GM18870 (cell line): ENCODE measurements at regions not wholly inside any gene's neighbourhood (a gene's known extent, or its start where the extent isn't known, plus 50 kb on each side); places are given as distances from the start of the nearest gene placed in this dataset.
A peak's percentile ranks its signal among the peaks of the same experiment; 100 is the strongest.
"Not testable (repeated sequence)": the region's sequence is repeated elsewhere in the genome, so short reads cannot be mapped to it uniquely, and the experiment has no call there.

ENCODE experiments used
- ATAC-seq: cut with Tn5 transposase; IDR thresholded peaks from one replicate; pipeline ENCODE4 v1.9.1; 2021; ENCODE audit warnings: moderate library complexity; ENCODE audit not compliant: unreplicated experiment

DNA sequence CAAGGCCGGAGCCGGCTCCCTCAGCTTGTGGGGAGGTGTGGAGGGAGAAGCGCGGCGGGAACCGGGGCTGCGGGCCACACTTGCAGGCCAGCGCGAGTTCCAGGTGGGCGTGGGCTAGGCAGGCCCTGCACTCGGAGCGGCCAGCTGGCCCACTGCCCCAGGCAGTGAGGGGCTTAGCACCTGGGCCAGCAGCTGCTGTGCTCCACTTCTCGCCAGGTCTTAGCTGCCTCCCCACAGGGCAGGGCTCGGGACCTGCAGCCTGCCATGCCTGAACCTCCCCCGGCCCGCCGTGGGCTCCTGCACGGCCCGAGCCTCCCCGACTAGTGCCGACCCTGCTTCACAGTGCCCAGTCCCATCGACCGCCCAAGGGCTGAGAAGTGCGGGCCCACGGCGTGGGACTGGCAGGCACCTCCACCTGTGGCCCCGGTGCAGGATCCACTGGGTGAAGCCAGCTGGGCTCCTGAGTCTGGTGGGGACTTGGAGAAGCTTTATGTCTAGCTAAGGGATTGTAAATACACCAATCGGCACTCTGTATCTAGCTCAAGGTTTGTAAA is 131.8 kb downstream of the KDR start:
- not testable (repeated sequence) for ATAC-seq

DNA sequence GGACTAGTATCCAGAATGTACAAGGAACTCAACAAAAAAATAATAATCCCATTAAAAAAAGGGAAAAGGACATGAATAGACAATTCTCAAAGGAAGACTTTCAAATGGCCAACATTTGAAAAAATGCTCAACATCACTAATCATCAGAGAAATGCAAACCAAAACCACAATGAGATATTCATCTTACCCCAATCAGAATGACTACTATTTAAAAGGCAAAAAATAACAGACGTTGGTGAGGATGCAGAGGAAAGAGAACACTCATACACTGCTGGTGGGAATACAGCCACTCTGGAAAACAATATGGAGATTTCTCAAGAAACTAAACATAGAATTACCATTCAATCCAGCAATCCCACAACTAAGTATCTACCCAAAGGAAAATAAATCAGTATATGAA is 133.1 kb downstream of the KDR start:
- ATAC-seq, result no peak

DNA sequence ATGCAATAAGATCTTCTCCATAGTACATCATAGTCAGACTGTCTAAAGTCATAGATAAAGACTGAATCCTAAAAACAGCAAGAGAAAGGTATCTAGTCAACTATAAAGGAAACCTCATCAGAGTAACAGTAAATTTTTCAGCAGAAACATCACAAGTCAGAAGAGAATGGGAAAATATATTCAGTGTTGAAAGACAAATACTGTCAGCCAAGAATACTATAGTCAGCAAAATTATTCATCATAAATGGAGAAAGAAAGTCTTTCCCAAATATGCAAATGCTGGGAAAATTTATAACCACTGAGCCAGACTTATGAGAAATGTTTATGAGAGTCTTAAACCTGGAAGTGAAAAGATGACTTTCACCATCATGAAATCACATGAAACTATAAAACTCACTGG is 136.7 kb downstream of the KDR start:
- no peak for ATAC-seq

DNA sequence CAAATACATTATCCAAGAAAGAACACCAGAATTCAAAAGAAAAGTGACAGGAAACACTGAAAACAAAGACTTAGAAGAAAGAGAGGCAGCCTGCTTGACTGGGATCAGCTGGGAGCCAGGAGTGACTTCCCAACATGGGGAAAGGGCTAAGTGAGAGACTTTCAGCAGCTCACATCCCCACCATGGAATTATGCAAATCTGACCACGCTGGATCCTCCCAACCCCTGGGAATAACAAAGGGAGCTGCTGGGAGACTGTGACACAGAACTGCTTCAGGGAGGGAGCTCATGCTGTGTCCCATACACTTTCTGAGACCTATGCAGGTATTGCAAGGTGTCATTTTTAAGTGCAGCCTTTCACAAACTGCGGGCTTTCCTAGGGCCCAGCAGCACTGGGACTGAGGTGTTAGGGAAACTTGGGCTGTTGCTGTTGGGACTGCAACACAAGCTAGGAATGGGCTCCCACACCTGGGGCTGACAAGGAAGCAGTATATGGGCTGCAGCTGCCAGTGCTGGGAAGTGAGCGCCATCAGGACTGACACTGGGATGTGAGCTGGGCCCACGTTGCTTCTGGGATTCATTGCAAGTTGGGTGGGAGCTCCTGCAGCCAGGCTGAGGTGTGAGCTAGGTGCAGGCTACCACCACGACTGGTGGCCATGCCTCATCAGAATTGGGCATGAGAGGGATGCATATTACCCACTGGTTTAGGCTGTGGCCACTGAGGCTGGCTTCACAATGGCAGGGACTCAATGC is 139.1 kb downstream of the KDR start:
- no peak for ATAC-seq

DNA sequence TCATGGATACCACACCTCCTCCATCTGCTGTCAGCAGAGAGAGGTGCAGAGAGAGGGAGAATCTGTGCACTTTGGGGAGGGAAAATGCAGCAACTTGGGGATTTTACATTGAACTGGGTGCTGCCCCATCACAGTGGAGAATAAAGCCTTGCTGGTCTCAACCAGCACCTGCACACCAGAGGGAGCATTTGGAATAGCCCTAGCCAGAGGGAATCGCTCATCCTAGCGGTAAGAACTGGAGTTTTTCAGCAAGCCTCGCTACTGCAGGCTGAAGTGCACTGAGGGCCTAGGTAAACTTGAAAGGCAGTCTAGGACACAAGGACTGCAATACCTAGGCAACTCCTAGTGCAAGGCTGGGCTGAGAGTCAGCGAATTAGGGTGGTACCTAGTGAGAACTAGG is 148.7 kb downstream of the KDR start:
- no peak for ATAC-seq

DNA sequence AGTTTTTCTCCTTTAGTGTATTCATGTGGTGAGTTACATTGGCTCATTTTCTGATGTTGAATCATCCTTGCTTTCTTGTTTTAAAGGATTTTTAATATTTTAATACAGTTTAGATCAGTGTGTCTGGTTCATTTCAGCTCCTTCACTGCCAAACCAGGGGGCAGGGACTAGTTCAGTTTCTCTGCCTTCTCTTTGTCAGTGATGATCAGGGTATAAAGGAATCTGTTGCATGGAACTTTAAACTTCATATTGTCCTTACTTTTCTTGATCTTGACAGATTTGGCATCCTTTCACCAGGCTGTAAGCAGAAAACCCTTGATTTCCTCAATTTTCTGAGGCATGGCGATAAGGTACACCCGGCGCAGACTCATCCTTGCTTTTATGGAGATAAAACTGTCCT is 149.4 kb downstream of the KDR start:
- ATAC-seq, result no peak

DNA sequence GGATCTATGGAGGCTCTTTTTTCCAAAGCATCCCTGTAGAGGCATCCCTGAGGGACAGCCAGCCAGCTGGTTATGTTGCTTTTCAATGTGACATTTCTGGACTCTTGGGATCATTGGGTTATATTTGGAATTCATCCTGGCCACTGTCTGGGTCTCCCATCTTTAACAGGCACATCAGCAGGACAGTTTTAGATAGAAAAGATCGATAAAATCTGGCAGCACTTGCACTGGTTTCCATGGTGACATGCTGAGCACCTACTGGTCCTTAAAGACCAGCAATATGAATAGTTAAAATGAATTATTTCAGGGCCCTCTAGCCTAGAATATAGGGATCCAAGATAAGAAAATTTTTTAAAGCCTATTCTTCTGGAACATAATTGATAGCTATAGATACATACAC is 151.6 kb downstream of the KDR start:
- ATAC-seq, result no peak

DNA sequence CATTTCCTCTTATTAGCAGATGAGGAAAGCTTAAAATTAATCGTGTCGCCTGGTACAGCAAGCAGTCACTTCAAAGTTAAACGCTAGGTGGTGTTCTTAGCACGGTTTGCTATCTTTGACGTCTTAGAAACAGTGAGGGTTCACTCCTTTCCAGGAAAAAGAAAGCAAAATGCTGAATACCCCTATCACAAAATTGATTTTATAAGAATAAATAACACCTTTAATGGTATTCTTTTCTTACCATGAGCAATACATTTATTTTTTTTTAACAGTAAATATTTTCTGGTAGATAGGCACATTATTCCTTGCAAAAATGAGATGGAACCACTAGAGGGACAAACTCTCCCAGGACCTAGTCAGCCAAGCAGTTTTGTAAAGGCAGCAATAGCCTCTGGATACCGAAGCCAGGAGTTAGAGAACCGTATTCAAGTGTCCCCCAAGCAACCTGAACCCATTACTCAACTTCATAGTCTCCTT is 153.9 kb downstream of the KDR start:
- peak; percentile 90 for ATAC-seq

DNA sequence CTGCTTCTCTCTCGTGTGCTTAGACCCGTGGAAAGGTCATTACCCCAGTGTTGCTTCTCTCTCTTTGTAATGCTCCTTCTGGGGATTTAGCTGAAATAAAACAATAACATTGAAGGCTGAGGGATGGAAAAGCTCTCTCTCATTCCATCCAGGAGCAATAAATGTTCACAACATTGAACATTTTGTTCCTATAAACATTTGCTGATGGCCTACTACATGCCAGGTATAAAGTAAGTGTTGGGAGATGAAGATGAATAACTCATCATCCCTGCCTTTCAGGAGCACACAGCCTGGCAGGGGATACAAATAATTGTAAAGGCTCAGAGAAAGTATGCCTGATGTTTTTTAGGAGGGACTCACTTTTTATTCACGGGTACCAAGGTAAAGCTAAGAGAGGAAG is 158.1 kb downstream of the KDR start:
- no peak for ATAC-seq

DNA sequence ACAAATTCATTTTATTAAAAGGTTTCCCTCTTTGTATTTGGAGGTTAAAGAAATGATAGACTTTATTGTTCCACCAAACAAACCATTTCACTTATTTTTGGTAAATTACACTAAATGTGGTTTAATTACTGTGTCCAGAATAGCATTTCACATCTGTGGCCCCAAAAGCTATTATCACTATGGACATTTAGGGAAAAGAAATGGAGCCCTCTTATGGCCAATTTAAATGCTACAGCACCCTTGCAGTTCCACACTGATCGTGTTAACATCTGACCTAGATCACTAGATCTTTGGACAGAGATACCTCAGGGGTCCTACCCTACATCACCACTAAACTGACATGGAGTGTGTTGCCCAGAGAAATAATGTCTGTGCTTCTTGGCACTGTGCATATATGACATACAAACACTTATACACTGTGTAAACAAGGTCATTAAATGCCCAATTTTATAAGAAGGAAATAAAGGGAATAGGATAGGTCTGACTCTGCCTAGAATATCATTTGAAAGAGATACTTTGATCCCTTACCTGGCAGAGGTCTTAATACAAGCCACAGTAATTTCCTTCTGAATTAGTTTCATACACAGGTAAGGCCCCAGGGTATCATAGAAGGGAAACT is 163.9 kb downstream of the KDR start:
- peak; percentile 52 for ATAC-seq

DNA sequence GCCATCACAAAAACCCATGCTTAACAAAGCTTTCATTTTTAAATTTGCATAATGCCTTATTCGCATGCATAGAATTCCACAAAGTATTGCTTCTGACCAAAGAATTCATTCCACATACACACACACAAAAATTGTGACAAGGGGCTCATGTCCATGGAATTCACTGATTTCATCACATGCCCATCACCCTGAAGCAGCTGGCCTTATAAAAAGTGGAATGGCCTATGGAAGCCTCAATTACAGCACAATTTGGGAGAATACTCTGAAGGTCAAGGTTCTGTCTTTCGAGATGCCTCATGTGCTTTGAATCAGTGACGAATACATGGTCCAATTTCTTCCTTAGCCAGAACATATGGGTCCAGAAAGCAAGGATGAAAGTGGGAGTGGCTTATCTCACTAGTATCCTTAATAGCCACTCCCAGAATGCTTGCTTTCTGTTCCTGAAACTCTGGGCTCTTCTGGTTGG is 165.7 kb downstream of the KDR start:
- ATAC-seq, result no peak

DNA sequence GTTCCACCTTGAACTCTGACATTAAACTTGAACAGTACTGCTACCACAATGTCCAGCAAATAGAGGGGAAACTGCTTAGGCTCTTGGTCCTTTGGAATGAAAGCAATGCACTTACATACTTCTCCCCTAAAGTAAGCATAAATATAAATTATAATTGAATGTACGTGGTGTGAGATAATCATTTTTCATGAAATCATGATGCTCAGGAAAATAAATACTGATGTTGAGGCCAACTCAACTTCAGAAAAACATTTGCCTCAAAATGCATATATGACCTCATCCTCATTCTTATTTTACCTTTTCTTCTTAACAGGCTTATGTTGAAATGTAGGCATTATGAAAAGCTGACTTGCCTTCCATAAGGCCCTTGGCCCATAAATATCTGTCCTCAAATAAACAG is 166.3 kb downstream of the KDR start:
- ATAC-seq, result no peak

DNA sequence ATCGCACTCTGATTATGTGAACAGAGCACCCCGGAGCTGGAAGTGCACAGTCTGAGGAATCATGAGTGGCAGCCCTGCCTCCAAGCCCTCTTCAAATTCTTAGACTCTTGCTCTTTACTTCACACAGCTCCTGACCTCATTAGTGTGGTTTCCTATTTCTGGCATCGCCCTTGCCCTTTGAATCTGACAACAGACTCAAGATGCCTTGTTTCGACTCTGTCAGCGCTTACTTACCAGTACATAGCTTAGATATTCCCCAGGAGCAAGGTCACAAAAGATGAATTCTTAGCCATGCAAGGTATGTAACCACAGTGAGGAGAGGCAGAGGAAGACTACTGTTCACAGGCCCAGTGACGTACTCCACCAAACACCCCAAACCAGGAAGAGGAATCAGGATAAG is 167.2 kb downstream of the KDR start:
- ATAC-seq, result no peak

DNA sequence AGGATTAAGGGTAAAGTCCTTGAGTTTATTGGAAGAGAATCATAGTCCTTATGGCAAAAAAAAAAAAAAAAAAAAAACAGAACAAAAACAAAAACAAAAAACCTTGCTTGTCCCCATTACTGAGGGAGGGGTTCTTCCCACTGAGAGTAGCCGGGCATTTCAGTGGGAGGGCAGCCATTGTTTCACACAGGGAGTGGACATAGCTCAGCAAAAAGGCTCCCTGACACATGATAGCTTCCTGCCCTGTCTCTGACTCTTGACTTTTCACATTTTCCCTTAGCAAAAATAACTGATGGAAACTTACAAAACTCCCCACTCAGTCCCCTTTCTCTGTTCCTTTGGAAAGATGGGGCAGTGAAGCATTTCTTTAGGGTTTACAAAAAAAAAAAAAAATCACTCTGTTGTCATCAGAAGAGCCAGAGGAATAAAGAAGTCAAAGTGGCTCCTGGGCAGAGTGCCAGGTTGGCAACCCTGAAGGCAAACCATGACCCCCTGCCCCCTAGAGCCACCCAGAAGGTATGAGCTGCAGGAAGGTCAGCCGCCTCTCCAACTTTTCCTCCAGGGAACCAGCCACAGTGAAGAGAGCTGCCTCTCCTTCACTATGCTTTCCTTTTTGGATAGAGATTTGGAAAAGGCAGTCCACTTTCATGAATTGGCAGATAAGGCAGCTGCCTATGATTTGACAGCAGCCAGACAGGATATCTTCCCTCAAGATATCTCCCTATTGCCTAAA is 170.6 kb downstream of the KDR start:
- no peak for ATAC-seq

DNA sequence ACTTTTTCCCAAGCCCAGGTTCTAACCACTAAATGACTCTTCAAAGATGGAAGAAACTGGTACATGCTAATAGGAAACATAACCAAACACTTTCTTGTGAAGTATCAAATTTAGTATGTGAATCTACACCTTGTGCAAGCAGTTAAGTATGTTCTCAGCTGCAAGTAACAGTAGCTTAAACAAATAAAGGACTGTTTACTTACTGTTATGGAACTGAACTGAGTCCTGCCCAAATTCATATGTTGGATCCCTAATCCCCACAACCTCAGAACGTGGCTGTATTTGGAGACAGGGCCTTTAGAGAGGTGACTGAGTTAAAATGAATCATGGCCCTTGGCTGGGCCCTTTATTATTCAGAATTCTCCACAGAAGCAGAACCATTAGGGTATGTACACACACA is 178.7 kb downstream of the KDR start:
- ATAC-seq, result no peak

DNA sequence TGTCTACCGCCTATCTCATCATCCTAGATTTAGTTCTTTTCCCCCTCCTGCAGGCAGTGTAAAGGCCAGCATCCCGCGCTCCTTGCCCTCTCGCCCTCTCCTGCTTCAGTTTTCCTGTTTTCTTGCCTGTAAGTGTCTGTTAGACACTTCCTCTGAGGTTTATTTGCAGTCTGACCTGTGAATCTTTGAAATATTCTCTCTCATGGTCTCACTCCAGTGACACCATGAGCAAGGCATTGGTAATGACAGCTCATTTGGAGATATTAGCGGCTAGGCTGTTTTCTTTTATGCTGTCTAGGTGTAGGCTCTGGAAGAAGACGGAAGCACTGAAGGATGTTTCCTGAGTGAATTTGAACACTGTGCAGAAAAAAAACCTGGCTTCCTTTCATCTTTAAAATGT is 179.6 kb downstream of the KDR start:
- ATAC-seq, result no peak

DNA sequence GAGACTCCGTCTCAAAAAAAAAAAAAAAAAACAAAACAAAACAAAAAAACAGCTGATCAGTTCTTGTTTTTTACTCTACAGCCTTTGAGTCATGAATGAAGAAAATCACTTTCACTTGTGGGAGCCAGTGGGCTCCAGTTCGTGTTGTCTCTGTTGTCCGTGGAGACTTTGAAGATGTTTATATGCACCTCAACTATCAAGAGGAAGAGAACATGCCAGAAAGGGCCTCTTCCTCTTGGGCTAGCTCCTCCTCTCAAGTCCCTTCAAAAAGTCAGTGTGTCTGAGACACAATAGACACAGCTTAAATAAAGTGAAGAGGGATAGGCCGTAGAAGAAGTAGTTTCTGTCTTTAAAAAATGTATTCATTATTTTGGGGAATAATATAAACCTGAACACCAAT is 182.7 kb downstream of the KDR start:
- ATAC-seq, result no peak

DNA sequence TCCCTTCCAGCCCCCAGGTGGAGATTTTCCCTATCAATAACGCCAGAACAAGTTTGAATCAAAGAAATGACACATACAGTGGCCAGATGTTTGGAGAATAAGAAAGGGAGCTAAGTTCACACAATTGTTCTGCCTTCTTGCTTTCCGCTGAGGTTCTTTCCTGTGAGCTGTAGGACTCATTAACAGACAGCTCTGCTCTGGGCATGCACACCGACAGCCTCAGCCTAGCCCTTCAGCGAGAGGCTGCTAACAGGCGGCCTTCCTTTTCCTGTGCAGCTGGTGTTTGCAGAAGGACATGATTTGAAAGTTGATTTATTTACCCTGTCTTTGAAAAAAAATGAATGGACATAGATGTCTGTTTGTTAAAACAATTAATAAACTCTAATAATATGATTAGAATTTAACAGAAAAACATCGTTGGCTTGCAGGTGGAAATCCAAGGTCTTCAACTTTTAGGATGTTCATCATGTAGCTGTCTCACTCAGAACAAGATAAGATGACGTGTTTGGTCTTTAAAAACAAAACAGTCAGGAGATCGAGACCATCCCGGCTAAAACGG is 183.3 kb downstream of the KDR start:
- peak; percentile 61 for ATAC-seq

DNA sequence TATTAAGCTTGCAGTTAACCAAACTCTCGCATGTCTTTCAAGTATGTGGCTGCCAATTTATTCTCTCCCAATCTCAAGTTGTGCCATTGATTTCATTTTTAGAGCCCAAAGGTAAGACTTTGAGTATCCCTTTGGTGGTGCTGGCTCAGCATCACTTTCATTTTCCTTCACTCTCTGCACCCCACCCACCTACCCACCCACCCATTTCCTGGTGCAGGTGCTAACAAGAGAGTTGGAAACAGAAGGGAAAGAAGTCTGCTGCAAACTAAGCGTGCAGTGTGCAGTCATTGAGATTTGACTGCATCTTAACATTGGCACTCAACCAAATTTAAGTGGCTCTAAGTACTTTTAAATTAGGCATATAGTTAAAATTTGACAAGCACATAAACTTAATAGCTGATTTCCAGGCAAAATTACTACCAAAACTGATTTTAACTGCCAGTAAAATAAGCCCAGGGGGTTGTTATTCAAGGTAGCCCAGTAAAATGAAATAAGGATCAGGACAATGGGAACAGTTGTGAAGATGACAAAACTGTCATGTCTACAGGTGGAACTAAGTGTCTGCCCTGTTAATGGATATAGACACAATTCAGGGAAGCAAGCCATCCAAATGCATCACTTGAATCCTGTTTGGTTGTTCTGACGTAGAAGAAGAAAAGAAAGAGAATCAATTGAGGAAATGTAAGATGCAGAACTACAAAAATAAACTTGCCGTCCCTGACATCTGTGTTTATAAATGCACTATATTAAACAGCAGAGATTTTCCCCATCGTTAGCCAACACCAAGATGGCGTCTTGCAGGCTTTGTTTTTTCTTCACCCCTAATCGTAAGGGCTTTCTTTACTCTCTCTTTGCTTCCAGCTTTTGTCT is 184.2 kb downstream of the KDR start:
- ATAC-seq, result no peak

DNA sequence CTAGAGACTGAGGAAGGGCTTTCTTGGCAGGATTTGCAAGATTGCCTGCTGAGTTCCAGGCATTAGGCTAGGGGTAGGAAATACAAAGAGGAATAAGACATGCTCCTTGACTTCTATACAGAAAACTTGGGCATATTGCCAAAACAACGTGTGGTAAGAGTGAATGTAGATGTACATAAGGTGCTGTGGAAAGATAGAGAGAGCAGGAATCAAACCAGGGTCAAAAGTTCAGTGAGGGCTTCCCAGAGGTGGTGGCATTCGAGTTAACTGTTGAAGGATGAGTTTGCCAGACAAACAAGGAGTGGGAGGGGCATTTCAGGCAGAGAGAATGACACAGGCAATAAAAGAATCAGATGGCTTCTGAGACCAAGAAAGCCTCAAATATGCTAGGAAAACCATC is 187.9 kb downstream of the KDR start:
- ATAC-seq, result no peak
